NCI-H748 (cell line): ENCODE measurements at regions not wholly inside any gene's neighbourhood (a gene's known extent, or its start where the extent isn't known, plus 50 kb on each side); places are given as distances from the start of the nearest gene placed in this dataset.
A peak's percentile ranks its signal among the peaks of the same experiment; 100 is the strongest.

Experiments used
- DNase-seq: peaks from one replicate; lab custom pipeline; 2025; ENCODE audit not compliant: unreplicated experiment; lab: John Stamatoyannopoulos, UW

GRCh38 chr6:148142821-148143220 is 199.8 kb upstream of the SASH1 start:
- DNase-seq, result no peak

- DNase-seq, result no peak
Measured at GRCh38 chr6:148143771-148144170, 198.9 kb upstream of the SASH1 start.

- DNase-seq, result peak; percentile 80
Measured at GRCh38 chr6:148144917-148145521, 197.6 kb upstream of the SASH1 start.

GRCh38 chr6:148146717-148147462 is 195.7 kb upstream of the SASH1 start:
- peak; percentile 47 for DNase-seq

- peak; percentile 81 for DNase-seq
Measured at GRCh38 chr6:148147463-148147830, 195.2 kb upstream of the SASH1 start.

- no peak for DNase-seq
Measured at GRCh38 chr6:148151896-148152643, 190.6 kb upstream of the SASH1 start.

- no peak for DNase-seq
Measured at GRCh38 chr6:148154668-148155067, 188.0 kb upstream of the SASH1 start.

GRCh38 chr6:148155293-148155692 is 187.3 kb upstream of the SASH1 start:
- DNase-seq, result no peak

- DNase-seq, result no peak
Measured at GRCh38 chr6:148157841-148158240, 184.8 kb upstream of the SASH1 start.

GRCh38 chr6:148164645-148165044 is 178.0 kb upstream of the SASH1 start:
- no peak for DNase-seq

GRCh38 chr6:148166339-148166968 is 176.2 kb upstream of the SASH1 start:
- DNase-seq, result peak; percentile 80

- peak; percentile 41 for DNase-seq
Measured at GRCh38 chr6:148169706-148170105, 172.9 kb upstream of the SASH1 start.

- DNase-seq, result no peak
Measured at GRCh38 chr6:148170286-148170685, 172.4 kb upstream of the SASH1 start.

- no peak for DNase-seq
Measured at GRCh38 chr6:148173548-148173947, 169.1 kb upstream of the SASH1 start.

- DNase-seq, result no peak
Measured at GRCh38 chr6:148175550-148176188, 167.0 kb upstream of the SASH1 start.

- peak; percentile 76 for DNase-seq
Measured at GRCh38 chr6:148177589-148178233, 164.9 kb upstream of the SASH1 start.

GRCh38 chr6:148179786-148180185 is 162.9 kb upstream of the SASH1 start:
- peak; percentile 73 for DNase-seq

GRCh38 chr6:148182378-148182777 is 160.3 kb upstream of the SASH1 start:
- no peak for DNase-seq

- no peak for DNase-seq
Measured at GRCh38 chr6:148183776-148184175, 158.9 kb upstream of the SASH1 start.

GRCh38 chr6:148186916-148187315 is 155.7 kb upstream of the SASH1 start:
- DNase-seq, result no peak

- DNase-seq, result no peak
Measured at GRCh38 chr6:148192310-148192709, 150.3 kb upstream of the SASH1 start.
